ENCODE measurements at regions not wholly inside any gene's neighbourhood (a gene's known extent, or its start where the extent isn't known, plus 50 kb on each side); places are given as distances from the start of the nearest gene placed in this dataset.
"Not testable (repeated sequence)": the region's sequence is repeated elsewhere in the genome, so short reads cannot be mapped to it uniquely, and the experiment has no call there.

- TF ChIP-seq, protein P1, sequence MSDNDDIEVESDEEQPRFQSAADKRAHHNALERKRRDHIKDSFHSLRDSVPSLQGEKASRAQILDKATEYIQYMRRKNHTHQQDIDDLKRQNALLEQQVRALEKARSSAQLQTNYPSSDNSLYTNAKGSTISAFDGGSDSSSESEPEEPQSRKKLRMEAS (IDR thresholded peaks at IDR 0.05; ENCODE audit: low read depth, low read length), result not testable (repeated sequence)
- not testable (repeated sequence) for TF ChIP-seq CTCF (IDR thresholded peaks at IDR 0.05; ENCODE audit: low read depth, low read length)
These were observed 50.5 kb upstream of the MED13L start for GRCh38 chr12:116327992-116328391.
